ENCODE measurements at regions not wholly inside any gene's neighbourhood (a gene's known extent, or its start where the extent isn't known, plus 50 kb on each side); places are given as distances from the start of the nearest gene placed in this dataset.

DNA sequence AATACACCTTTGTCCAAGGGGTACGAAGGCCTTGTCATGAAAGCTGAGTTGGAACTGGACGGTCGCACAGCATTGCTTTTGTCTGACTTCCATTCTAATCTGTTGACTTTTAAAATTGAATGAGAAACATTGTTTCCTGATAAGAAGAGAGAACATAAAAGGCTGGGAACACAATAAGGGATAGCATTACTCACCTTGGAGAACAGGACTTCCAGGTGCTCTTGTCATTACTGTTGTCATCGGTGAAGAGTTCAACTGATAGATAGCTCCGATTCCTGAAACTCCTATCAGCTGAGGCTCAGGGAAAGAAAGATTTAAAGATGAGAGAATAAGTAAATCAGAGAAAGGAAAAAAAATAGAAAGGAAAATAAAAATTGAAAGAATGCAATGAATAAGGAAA is 351.1 kb downstream of the KCNJ2 start:
- TF ChIP-seq, protein P1, sequence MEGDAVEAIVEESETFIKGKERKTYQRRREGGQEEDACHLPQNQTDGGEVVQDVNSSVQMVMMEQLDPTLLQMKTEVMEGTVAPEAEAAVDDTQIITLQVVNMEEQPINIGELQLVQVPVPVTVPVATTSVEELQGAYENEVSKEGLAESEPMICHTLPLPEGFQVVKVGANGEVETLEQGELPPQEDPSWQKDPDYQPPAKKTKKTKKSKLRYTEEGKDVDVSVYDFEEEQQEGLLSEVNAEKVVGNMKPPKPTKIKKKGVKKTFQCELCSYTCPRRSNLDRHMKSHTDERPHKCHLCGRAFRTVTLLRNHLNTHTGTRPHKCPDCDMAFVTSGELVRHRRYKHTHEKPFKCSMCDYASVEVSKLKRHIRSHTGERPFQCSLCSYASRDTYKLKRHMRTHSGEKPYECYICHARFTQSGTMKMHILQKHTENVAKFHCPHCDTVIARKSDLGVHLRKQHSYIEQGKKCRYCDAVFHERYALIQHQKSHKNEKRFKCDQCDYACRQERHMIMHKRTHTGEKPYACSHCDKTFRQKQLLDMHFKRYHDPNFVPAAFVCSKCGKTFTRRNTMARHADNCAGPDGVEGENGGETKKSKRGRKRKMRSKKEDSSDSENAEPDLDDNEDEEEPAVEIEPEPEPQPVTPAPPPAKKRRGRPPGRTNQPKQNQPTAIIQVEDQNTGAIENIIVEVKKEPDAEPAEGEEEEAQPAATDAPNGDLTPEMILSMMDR (IDR thresholded peaks at IDR 0.05) = no peak
- no peak for TF ChIP-seq TCF7L2 (IDR thresholded peaks at IDR 0.05; ENCODE audit: low read depth, low read length)

All from Panc1 (cell line).